Prostate gland (tissue), 2 donors: ENCODE measurements at regions not wholly inside any gene's neighbourhood (a gene's known extent, or its start where the extent isn't known, plus 50 kb on each side); places are given as distances from the start of the nearest gene placed in this dataset.

Experiments used
- CTCF ChIP-seq, 4 experiments: fragments of 200-600 bp in 2 of 4; fragments of 450-650 bp in 2 of 4; sonication (generic) in 2 of 4; IDR thresholded peaks; 1 replicate in 3 of 4; 2 replicates in 1 of 4; pipeline ENCODE4 v1.5.1; 2016 to 2019; ENCODE audit warnings: antibody characterized with exemption in 4 of 4, mild to moderate bottlenecking in 2 of 4, moderate library complexity in 2 of 4
- POLR2A ChIP-seq: fragments of 450-650 bp; IDR thresholded peaks from one replicate; pipeline ENCODE4 v1.6.1; 2016; ENCODE audit warnings: antibody characterized with exemption, mild to moderate bottlenecking
- POLR2AphosphoS5 ChIP-seq: sonication (generic); formaldehyde crosslinking; IDR thresholded peaks from one replicate; pipeline ENCODE4 v1.6.1; 2017; ENCODE audit warnings: antibody characterized with exemption

GRCh38 chr10:2228320-2228901, 491.1 kb upstream of the ADARB2 start:
- TF ChIP-seq CTCF (IDR thresholded peaks at IDR 0.05), result no peak
- no peak for TF ChIP-seq POLR2A
- TF ChIP-seq POLR2AphosphoS5, result no peak
